GM23338 (cell line): ENCODE measurements at regions not wholly inside any gene's neighbourhood (a gene's known extent, or its start where the extent isn't known, plus 50 kb on each side); places are given as distances from the start of the nearest gene placed in this dataset.

Experiments
- ATAC-seq: fragments of 200-7000 bp; cut with Tn5 transposase; 3 replicates; pipeline ENCODE4 v1.9.1; 2020
- DNase-seq: peaks from one replicate; pipeline ENCODE4 v3.0.0-alpha.2; 2015; ENCODE audit warnings: low spot score
- H2AFZ ChIP-seq: fragments of 200-600 bp; sonication (generic); 2 replicates; pipeline ENCODE4 v1.8.0; 2016; ENCODE audit warnings: antibody characterized with exemption, mild to moderate bottlenecking, moderate library complexity
- H3F3A ChIP-seq: fragments of 200-600 bp; sonication (generic); replicated peaks from 2 replicates; pipeline ENCODE4 v1.8.0; 2017; ENCODE audit warnings: antibody characterized with exemption, mixed run types, low read depth
- H3K27ac ChIP-seq: fragments of 200-600 bp; sonication (generic); 2 replicates; pipeline ENCODE4 v1.6.1; 2016; ENCODE audit warnings: low read depth
- H3K27me3 ChIP-seq: fragments of 200-600 bp; sonication (generic); 2 replicates; pipeline ENCODE4 v1.8.0; 2016; ENCODE audit warnings: mild to moderate bottlenecking, mixed run types, moderate library complexity; ENCODE audit not compliant: insufficient read depth
- H3K36me3 ChIP-seq: fragments of 200-600 bp; sonication (generic); 2 replicates; pipeline ENCODE4 v1.8.0; 2016; ENCODE audit warnings: mild to moderate bottlenecking; ENCODE audit not compliant: insufficient read depth
- H3K4me1 ChIP-seq: fragments of 200-600 bp; sonication (generic); 2 replicates; pipeline ENCODE4 v1.8.0; 2016; ENCODE audit warnings: mild to moderate bottlenecking, moderate library complexity; ENCODE audit not compliant: insufficient read depth
- H3K4me2 ChIP-seq: fragments of 200-600 bp; sonication (generic); 2 replicates; pipeline ENCODE4 v1.7.1; 2017; ENCODE audit warnings: mixed run types
- H3K4me3 ChIP-seq: fragments of 200-600 bp; sonication (generic); 2 replicates; pipeline ENCODE4 v1.6.1; 2016; ENCODE audit warnings: mixed run types
- H3K79me2 ChIP-seq: fragments of 200-600 bp; sonication (generic); replicated peaks from 2 replicates; pipeline ENCODE4 v1.8.0; 2017; ENCODE audit warnings: mild to moderate bottlenecking; ENCODE audit not compliant: insufficient read depth
- H3K9me2 ChIP-seq: fragments of 200-600 bp; sonication (generic); 2 replicates; pipeline ENCODE4 v1.8.0; 2017; ENCODE audit not compliant: insufficient read depth
- H4K20me1 ChIP-seq: fragments of 200-600 bp; sonication (generic); replicated peaks from 2 replicates; pipeline ENCODE4 v1.8.0; 2017; ENCODE audit warnings: mild to moderate bottlenecking; ENCODE audit not compliant: insufficient read depth
- H3K27ac Mint-ChIP-seq: 2 replicates; pipeline ENCODE4 v1.8.0; 2020; ENCODE audit warnings: inconsistent platforms, mild to moderate bottlenecking, moderate library complexity, mixed read lengths
- H3K27me3 Mint-ChIP-seq: 3 replicates; pipeline ENCODE4 v1.8.0; 2022; ENCODE audit warnings: low read depth, mild to moderate bottlenecking, moderate library complexity, mixed read lengths, inconsistent platforms; ENCODE audit not compliant: insufficient read depth, poor library complexity
- H3K36me3 Mint-ChIP-seq: 3 replicates; pipeline ENCODE4 v1.8.0; 2021; ENCODE audit warnings: low read depth, mild to moderate bottlenecking, inconsistent platforms, moderate library complexity, mixed read lengths
- H3K4me1 Mint-ChIP-seq: 3 replicates; pipeline ENCODE4 v1.8.0; 2020; ENCODE audit warnings: mild to moderate bottlenecking, inconsistent platforms, mixed read lengths
- H3K4me3 Mint-ChIP-seq: 3 replicates; pipeline ENCODE4 v1.8.0; 2021; ENCODE audit warnings: moderate library complexity, mild to moderate bottlenecking, inconsistent platforms, mixed read lengths
- H3K9me3 Mint-ChIP-seq: 3 replicates; pipeline ENCODE4 v1.8.0; 2020; ENCODE audit warnings: moderate library complexity, mild to moderate bottlenecking, inconsistent platforms, mixed read lengths
- CREB1 ChIP-seq: fragments of 250-450 bp; sonication (Bioruptor Pico); IDR thresholded peaks from 2 replicates; pipeline ENCODE4 v1.5.0; 2020; ENCODE audit warnings: low read depth, mild to moderate bottlenecking, moderate library complexity
- JUNB ChIP-seq: IDR thresholded peaks from one replicate; pipeline ENCODE4 v1.6.1; 2016; ENCODE audit warnings: antibody characterized with exemption; ENCODE audit not compliant: unreplicated experiment
- ZNF114 ChIP-seq: fragments of 250-450 bp; sonication (Bioruptor Pico); IDR thresholded peaks from 2 replicates; pipeline ENCODE4 v1.5.0; 2020; ENCODE audit warnings: mild to moderate bottlenecking, moderate library complexity
- ZNF462 ChIP-seq: fragments of 250-450 bp; sonication (Bioruptor Pico); IDR thresholded peaks from 2 replicates; pipeline ENCODE4 v1.5.0; 2020; ENCODE audit warnings: mild to moderate bottlenecking, moderate library complexity

GRCh38 chr12:85657836-85658630, 178.2 kb downstream of the RASSF9 start:
- Mint-ChIP-seq H3K4me1 (no peaks in the 10 kb centered on the region), H3K9me3 (peaks cover 23% of the 10 kb centered on the region), H3K27ac (no peak overlapping the region), H3K36me3 (peaks cover 23% of the 10 kb centered on the region), H3K27me3 (no peaks in the 10 kb centered on the region), H3K4me3 (no peak overlapping the region)
- H3K79me2 ChIP-seq = no peaks in the 10 kb centered on the region
- H3K4me1 ChIP-seq = no peaks in the 10 kb centered on the region
- no peak overlapping the region for H3K4me2 ChIP-seq
- H3K9me2 ChIP-seq = peaks cover 10% of the 10 kb centered on the region
- H4K20me1 ChIP-seq = no peaks in the 10 kb centered on the region
- peaks cover 9% of the 10 kb centered on the region; the same call in 1 of the 2 replicates for H3K36me3 ChIP-seq
- no peak for TF ChIP-seq ZNF462
- no peak for TF ChIP-seq CREB1 (CRISPR knock-in tag)
- TF ChIP-seq JUNB = no peak
- TF ChIP-seq ZNF114 (CRISPR knock-in tag) = no peak
- no peak overlapping the region for H2AFZ ChIP-seq
- H3K27me3 ChIP-seq = no peaks in the 10 kb centered on the region
- no peak for ATAC-seq
- no peaks in the 10 kb centered on the region for H3F3A ChIP-seq
- no peak for DNase-seq
- H3K4me3 ChIP-seq = no peak overlapping the region
- no peak overlapping the region for H3K27ac ChIP-seq
